HK-2 (cell line): ENCODE measurements at regions not wholly inside any gene's neighbourhood (a gene's known extent, or its start where the extent isn't known, plus 50 kb on each side); places are given as distances from the start of the nearest gene placed in this dataset.

ENCODE experiments used
- DNase-seq: peaks from one replicate; pipeline ENCODE4 v3.0.0-alpha.2; 2018; ENCODE audit not compliant: unreplicated experiment

DNA sequence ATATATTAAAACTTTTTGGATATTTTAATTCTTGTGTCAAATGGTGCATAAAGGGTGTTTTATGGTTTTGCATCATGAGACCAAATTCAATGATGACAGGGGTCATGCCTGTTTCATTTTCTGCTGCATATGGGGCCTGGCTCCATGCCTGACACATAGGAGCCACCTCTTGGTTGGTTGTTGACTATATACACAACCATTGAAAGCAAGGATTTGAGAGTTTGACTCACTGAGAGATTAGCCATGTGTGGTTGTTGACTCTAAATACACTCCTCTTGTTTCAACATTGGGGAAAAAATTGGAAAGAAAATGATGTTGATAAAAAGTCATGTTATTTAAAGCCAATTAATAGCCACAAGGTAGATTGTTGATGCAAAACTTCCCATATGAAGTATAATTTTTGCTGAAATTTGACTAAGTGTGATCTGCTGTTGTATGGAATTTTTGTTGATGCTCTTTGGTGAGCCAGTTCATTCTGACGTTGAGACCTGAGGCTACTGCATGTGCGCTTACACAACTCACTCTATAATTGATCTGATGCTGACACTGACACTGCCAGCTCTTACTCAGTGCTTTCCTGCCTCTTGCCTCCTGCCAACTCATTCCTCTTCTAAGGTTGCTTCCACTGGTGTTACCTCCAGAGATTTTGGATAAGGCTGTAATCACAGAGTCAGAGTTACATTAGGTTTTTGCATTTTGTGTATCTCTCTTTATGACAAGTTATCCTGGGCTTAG is 446.2 kb upstream of the SLC14A2 start:
- DNase-seq = no peak

DNA sequence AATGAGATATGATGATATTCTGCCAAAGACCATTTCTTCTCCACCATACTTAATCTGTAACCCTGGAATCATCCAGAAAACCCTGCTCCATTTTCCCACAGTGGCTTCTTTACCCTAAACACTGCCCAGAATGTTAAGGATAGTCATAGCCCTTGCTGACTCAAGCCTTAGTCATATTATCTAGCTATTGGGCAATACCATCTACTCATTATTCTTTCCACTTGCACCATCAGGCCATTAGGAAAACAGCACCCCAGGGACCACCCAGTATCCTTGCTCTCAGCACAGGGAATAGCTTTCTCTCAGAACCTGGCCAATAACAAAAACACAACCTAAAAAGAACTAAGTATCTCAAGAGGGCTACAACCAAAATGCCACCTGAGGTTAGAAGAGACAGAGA is 445.7 kb upstream of the SLC14A2 start:
- no peak for DNase-seq

DNA sequence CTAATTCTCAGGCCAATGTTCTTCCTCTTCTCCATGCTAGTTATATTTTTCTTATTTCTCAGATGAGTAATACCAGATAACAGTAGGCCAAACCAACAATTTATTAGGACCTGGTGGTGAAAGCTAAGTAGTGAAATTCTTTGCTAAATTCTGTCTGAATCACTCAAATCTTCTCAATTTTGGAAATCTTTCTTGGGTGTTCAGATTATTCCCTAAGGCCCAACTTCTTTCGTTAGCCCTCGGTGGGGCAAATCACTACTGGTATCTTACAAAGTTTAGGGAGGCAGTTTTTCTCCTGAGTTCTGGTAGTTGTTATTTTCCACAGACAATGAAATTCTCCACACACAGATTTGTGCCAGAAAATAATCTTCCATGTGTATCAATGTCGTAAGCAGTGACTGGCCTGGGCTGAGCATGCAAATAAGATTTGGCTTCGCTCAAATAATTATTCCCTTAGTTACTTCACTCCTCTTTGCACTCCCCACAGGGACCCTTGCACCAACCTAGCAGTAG is 443.5 kb upstream of the SLC14A2 start:
- DNase-seq = no peak

DNA sequence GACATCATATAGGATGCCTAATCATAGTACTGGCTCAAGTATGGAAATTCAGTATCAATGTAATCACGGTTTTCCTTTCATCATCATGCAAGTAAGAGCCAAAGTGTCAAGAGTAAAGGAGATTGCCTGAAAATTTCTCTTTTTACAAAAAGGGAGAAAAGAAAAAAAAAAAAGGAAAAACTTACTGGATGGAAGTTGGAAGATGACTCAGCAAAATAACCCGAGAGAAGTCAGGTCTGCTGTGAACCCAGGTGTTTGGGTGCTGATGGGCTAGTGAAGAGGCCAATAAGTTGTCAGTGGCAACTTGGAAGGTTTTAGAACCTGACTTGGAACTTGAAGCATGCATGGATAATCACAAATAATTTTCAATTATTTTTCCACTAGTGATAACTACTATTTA is 441.9 kb upstream of the SLC14A2 start:
- no peak for DNase-seq

DNA sequence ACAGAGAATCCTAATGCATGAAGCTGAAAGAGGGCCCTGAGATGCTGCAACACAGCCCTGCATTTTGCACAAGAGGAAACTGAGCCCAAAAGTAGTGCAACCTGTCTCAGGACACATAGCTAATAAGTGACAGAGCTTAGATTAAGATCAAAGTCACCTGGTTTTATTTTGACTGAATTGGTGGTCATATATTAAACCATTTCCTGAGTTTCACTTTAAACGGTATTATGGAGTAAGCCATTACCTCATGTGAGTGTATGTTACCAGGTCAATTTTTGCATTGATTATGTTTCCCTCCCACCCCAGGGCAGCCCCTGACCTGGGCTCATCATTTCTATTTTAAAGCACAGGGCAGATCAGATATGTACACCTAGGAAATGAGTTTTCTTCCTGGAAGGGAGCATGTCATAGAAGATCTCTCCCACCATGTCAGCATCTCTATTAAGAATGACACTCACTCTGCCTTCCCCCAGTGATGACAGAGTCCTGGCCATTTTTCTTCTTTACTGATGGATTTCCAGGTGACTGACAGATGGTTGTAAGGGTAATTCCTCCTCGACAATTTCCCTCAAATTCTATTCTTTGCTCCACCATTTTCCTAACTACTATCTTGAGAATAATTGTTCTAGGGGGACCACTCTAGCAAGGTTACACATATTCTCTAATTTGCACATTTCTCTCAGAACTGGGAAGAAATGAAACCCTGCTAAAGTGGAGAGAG is 441.3 kb upstream of the SLC14A2 start:
- DNase-seq = no peak

DNA sequence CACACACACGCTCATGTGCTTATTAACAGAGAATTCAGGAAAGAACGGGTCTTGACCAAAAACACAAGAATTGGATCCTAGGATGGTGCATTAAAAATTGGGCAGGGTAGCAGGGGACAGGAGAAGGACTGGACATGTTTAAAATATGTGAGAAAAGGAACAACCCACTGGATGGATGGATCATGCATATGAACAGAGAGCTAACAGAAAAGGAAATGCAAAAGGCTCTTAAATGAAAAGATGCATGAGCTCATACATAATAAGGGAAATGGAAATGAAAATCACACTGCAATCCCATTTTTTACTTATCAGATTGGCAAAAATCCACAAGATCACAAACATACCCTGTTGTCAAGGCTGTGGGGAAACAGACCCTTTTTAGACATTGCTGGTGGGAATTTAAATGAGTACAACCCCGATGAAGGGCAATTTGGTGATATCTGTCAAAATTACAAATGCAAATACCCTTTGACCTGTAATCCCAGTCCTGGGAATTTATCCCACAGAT is 440.6 kb upstream of the SLC14A2 start:
- DNase-seq = no peak

DNA sequence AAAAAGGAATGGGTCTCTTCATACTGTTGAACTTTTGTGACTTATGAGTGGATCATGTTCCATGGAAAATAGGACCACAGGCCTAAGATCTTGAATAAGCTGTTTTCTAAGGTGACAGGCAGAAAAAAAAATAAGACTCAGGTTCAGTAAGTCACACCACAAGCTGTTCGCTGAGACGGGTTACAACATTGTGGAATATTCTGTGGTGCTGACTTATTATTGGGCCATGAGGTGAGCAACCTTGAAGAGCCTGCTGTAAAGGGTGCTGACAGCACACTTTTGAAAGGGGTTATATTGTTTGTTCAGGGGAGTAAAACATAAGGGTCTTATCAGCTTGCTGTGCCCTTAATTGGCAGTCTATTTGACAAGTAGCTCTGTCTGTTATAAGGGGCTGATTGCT is 439.8 kb upstream of the SLC14A2 start:
- no peak for DNase-seq

DNA sequence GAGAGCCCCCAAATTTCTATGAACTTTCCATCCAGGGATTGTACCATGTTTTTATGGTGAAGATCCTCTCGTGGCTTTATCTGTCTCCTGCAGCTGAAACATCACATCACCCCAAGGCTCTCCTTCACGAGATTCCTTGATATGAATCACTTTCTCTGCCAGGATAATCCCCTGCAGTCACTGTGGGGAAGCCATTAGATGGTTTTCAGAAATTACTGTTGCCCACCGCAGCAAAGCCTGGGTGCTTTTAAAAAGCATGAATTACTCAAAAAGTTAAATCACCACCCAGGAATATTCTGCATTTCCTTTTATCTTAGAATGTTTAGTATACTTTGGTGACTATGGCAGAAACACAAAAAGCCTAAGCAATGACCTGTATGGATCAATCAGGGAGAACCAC is 428.4 kb upstream of the SLC14A2 start:
- DNase-seq = no peak

DNA sequence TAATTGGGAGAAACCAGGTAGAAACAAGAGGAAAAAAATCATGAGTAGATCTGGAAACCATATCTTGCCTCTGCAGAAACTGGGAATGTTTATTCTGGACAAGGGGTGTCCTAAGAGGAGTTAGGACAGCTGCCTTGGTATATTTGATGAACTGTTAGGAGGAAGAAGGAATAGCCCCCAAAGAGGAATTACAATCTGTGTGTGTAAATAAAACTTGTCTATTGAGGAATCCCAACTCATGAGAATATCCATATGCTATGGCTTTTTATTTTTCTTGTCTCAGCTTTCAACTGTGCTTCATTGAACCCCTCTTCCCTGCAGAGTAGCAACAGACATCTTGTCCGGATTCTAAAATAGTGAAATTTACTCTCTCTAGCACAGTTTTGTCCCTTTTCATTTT is 423.5 kb upstream of the SLC14A2 start:
- DNase-seq = no peak

DNA sequence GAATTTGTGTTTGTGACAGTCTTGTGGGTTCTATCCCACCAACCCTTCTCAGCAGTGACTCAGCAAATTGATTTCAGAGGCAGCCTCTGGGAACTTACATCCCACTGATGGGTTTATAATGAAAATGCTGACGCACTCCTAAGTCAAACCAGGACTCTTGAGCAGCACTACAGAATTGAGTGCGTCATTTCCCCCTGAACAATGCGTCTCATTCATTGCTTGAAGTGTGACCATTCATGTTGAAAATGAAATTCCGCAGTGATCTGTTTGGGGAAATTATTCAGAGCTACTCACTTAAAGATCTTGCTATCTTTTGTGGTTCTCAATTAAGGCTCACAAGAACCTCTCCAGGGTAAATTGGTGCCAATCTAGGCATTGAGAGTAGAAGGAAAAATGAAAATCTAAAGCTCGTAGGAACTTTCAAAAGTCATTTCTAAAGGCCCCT is 417.7 kb upstream of the SLC14A2 start:
- no peak for DNase-seq

DNA sequence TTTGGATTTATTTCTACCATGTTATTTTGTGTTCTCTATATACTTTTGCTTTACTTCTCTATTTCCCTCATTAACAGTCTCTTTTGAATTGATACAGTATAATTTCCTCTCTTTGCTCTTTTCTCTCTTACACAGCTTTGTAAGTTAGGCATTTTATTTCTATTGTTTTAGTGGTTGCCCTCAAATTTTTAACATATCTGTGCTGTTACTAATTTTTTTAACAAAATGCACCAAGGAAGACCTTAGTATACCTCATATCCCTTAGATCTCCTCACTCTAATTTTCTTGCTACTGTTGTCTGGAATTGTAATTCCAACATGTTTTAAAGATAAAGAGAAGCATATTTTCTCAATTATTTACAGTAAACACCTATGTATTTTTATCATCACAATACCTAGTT is 416.8 kb upstream of the SLC14A2 start:
- DNase-seq = no peak

DNA sequence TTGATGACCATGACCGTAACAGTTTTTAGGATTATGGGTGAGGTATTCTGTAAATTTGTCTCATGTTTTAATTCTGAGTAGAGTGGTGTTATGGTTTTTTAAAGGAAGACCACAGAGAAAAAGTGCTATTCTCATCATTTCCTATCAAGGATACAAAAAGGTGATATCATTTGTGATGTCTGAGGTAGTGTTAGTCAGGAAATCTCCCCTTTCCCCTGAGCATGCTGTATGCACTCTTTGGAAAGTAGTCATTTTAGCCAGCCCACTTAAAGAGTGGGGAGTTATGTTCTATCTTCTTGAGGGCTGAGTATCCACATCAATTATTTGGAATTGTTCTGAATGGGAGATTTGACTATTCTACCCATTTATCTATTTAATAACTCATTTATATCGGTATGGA is 414.2 kb upstream of the SLC14A2 start:
- DNase-seq = no peak

DNA sequence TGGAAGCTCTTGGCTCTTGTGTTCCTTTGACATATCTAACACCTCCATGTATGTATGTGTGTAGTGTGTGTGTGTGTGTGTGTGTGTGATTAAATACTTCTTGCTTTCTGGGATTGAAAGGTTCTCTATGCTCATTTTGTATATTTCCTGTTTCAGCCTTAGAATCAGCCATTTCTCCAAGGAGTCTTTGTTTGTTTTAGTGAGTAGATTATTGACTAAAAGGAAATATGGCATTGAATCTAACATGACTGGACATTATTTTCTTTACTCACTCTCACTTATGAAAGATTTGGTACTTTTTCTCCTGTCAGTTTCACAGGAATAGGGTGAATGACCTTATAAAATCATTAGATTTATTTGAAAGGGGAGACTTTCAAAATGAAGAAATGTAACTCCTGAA is 413.8 kb upstream of the SLC14A2 start:
- DNase-seq = no peak

DNA sequence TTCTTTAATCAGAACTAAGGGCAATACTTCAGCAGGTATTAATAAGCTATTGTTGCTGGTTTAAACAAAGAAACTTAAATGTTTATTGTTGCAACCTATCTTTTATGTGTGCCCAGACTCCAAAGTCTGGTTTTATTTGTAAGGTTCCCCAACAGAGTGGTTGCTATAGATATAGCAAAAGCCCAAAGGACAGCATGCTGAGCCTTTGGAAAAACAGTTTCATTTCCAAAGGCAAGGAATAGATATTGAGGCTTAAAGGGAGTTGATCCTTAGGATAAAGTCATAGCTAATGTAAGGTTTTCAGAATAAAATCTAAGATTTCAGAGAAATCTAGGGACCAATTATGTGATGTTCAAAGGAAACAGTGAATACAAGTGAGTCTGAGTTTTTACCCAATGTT is 413.2 kb upstream of the SLC14A2 start:
- DNase-seq = no peak

DNA sequence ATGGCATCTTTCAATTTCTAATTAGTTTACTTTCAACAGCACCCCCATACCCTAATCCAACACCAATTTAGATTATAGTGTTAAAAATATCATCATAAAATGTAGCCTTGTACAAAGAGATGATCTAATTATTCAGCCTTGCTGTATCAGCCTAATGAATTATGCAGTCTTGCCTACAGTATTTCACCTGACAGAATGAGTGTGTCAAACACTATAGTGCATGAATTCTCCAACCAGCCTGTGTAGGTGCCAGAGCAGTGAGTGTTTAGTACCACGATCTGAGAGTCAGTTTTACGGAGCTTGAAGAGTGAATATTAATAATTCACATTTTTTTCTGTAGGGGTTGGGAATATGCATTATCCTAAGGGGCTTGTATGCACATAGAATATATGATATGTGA is 411.6 kb upstream of the SLC14A2 start:
- no peak for DNase-seq

DNA sequence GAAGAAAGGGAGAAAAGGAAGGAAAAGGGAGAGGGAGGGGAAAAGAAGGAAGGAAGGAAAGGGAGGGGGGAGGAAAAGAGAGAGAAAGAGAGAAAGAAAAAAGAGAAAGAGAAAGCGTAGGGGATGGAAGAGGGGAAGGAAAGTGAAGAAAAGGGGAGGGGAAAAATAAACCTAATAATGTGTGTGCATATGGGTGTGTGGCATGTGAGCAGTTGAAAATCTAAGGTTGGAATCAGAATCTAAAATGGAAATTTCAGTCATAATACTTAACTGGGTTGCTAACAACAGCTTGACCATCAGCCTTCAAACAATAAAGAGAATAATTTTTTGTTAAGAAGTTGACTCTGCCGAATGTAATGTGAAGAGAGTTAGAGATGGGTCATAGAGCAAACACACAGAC is 407.9 kb upstream of the SLC14A2 start:
- DNase-seq = no peak

DNA sequence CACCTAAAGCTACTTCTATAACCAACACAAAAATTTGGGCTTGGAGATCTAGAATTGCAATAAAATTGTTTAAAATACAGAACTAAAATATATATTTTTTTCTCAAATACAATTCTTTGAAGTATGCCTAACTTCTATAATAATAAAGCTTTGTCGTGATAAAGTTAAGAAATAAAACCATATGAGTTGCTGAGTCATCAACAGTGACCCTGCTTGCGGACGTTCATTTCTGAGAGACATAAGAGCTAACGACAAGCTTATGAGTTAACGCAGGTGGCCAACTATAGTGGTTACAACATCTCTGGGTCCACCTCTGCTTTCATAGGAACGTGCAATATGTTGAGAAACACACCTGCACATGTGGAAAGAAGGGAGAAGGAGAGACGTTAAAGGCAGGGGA is 407.1 kb upstream of the SLC14A2 start:
- no peak for DNase-seq

DNA sequence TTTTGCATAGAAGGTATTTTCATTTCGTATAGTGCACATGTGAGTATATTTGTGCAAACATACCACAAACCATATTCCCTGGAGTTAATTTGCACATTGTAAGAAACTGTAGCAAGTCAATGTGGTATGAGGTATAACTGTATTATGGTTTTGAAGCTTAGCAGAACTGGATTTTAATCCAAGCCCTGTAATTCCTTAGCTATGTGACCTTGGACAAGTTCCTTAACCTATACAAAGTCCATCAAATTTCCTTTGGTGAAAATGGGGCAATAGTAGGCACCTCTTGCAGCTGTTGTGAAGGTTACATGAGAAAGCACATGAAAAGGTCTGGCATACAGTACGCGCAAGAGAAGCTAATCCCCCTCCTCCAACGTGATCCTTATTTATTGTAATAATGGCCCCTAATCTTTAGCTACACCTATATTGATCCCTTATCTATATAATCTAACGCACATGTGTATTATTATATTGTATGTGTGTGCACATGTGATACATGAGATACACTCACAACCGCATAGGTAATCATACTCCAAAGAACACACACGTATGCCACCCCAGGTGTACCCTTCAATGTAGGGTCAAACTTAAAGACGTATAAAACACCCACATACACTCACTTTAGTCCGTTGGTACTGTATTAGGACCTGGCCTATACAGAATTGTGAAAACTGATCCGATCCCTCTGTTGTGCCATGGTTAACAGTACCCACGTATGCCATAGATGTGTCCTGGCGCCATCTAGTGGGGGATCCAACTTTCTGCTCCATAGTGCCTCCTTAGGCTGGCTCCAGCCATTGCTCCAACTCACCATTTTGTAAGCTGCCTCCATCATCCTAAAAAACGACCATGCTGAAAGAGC is 402.9 kb upstream of the SLC14A2 start:
- peak; percentile 53 for DNase-seq

DNA sequence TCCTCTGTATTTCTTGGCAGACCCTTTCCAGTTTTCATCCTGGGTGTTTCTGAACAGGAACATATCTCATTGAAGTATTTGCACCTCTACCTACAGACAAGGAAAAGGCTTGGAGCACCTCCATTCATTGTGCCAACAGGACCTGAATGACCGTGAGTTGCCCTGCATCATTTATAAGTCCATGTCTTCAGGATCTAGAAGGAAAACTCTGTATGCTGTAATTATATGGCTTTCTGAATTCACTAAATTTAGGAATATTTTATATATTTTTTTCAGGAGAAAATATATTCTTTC is 402.3 kb upstream of the SLC14A2 start:
- no peak for DNase-seq

DNA sequence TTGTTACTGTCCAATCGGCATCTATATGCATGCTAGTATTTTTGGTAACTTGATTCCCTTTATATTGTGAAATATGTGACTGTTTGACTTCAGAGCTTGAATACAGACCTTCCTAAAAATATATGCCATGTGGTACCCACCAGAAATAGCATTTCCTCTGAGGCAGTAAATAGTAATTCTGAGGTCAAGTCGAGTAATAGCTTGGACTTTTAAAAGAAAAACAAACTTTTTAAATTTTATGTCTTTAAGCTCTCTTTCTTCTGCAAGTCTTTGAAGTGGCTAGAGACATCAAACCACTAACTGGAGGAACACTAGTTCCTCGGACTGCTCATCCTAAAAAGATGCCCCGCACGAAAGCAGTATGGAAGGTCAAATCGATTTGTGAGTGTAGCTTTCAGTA is 396.8 kb upstream of the SLC14A2 start:
- no peak for DNase-seq

DNA sequence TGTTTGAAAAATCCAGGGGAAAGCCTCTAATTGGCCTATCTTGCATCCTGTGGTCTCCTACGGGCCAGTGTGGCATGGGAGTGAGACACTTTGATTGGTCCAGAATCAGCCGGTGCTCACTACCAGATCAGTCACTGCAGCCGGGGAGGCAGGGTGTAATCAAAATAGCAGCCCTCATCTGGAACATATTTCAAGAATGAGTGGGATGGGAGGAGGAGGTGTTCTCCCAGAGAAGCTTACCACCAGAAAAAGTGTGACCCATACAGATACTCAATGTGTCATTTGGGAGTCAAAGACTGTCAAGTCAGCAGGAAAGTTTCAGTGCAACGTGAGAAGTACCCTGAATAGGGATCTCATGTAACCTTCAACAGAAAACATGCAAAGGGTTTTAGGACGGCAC is 393.9 kb upstream of the SLC14A2 start:
- no peak for DNase-seq

DNA sequence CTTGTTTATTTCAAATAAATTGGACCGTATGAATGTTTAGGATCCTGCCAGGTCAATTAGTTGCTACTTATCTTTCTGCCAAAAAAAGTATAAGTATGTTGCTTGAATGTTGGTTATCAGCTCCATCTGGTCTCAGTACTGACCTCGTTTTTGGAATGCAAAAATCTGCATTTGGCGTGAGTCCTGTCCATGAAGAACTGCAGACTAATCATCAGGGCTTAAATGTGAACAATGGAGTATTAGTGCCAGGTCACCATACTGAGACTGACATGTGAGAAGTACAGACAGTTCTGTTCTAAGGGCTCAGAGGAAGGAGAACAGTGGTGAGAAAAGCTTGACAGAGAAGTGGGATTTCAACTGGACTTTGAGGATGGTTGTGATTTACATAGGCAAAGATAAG is 393.1 kb upstream of the SLC14A2 start:
- DNase-seq = no peak
